GM21786 (cell line): ENCODE measurements at regions not wholly inside any gene's neighbourhood (a gene's known extent, or its start where the extent isn't known, plus 50 kb on each side); places are given as distances from the start of the nearest gene placed in this dataset.
"Not testable (repeated sequence)": the region's sequence is repeated elsewhere in the genome, so short reads cannot be mapped to it uniquely, and the experiment has no call there.

Source experiments
- ATAC-seq: cut with Tn5 transposase; IDR thresholded peaks from one replicate; pipeline ENCODE4 v1.9.1; 2021; ENCODE audit not compliant: unreplicated experiment

DNA sequence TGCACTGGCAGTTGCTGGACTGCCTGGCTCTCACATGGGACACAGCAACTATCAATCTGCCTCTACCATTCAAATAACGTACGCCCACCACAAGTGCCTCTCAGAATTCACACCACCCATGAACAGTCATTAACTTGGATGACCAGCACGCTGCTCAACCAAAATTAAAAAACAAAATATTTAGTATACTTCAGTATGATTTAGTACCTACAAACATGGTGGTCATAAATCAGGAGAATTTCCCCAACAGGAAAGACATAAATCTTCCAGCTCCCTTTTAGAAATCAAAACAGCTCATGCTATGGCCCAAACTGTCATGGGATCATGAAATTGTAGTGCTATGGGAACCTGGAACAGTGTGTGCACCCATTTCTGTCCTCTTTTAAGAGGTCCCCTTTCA, 317.4 kb upstream of the ETAA1 start:
- no peak for ATAC-seq

- no peak for ATAC-seq
These were observed 314.3 kb upstream of the ETAA1 start for GRCh38 chr2:67082813-67083212.

DNA sequence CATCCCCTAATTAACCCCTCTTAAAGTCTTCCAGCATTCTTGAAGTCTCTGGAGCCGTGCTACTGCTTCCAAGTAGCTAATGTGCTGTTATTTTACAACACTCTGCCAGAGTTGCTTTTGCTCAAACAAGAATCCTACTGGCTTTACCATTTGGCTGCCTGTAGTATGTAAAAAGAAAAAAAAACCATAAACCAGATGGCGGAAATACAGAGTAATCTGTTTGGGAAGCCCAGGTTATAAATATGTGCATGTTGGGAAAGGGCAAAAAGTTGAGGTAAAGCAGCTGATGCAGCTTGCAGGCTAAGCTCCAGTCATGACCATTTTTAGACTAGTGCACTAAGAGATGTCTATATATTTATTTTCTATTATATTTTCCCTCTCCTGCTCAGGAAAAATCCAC, 313.2 kb upstream of the ETAA1 start:
- ATAC-seq, result no peak

DNA sequence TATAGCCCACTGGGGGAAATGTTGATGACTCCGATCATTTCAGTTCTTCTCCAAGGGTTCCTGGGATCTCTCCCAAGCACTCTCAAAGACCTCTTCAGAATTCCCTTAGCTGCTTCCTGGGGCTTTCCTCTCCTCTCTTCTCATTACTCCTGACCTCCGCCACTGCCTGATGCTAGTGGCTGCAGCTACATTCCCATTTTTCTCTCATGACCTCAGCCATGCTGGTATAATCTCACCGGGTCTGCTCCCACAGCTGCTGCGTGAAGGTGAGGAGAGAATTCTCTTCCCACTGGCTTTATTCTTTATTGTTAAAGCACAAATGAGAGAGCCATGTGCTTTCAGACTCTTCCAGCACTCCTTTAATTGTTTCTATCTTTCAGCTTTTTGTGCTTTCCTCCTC, 312.0 kb upstream of the ETAA1 start:
- ATAC-seq, result no peak

GRCh38 chr2:67091681-67092080, 305.5 kb upstream of the ETAA1 start:
- ATAC-seq, result no peak

DNA sequence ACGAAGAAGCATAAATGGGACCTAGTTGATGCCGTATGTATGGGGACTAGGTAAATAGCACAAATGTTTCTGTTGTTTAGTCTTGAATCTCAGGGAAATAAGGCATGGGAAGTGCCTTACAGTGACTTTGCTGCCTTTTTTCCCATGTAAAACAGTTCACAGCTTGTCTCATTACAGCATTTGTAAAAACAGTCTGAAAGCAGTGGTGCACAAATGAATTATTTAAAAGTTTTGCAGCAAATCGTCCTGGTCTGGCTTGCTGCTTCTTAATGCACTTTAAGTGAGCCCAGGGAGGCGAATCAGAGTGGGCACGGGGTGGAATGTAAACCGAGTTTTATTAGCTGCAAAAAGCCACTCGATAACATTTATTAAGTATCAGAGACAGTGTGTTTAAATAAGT, 302.0 kb upstream of the ETAA1 start:
- no peak for ATAC-seq

- ATAC-seq, result no peak
These were observed 300.2 kb upstream of the ETAA1 start for GRCh38 chr2:67096886-67097285.

DNA sequence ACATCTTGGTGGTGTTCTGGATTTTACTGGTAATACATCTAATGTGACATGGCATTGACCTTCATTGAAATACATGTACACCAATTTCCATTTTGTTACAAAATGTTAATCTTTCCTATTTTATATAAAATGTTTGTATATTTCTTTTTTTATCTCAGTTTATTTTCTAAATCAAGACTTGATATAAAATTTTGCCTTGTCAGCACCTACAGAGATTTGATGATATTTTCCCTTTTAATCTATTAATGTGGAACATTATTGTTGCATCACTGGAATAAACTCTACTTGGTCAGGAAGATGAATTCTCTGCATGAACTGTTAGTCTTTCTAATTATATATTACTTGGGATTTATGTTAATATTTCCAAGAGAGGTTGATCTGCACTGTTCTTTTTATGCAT, 294.0 kb upstream of the ETAA1 start:
- no peak for ATAC-seq

GRCh38 chr2:67108231-67108630, 288.9 kb upstream of the ETAA1 start:
- ATAC-seq, result no peak

- no peak for ATAC-seq
These were observed 272.6 kb upstream of the ETAA1 start for GRCh38 chr2:67124531-67124930.

GRCh38 chr2:67130531-67131256, 266.4 kb upstream of the ETAA1 start:
- ATAC-seq, result no peak

- ATAC-seq, result no peak
These were observed 265.9 kb upstream of the ETAA1 start for GRCh38 chr2:67131257-67131609.

DNA sequence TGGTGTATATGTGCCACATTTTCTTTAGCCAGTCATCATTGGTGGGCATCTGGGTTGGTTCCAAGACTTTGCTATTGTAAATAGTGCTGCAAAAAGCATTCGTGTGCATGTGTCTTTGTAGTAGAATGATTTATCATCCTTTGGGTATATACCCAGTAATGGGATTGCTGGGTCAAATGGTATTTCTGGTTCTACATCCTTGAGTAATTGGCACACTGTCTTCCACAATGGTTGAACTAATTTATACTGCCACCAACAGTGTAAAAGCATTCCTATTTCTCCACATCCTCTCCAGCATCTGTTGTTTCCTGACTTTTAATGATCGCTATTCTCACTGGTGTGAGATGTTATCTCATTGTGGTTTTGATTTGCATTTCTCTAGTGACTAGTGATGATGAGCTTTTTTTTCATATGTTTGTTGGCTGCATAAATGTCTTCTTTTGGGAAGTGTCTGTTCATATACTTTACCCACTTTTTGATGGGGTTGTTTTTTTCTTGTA, 264.6 kb upstream of the ETAA1 start:
- ATAC-seq, result not testable (repeated sequence)

- no peak for ATAC-seq
These were observed 261.9 kb upstream of the ETAA1 start for GRCh38 chr2:67135208-67135607.

- no peak for ATAC-seq
These were observed 259.4 kb upstream of the ETAA1 start for GRCh38 chr2:67137699-67138098.

DNA sequence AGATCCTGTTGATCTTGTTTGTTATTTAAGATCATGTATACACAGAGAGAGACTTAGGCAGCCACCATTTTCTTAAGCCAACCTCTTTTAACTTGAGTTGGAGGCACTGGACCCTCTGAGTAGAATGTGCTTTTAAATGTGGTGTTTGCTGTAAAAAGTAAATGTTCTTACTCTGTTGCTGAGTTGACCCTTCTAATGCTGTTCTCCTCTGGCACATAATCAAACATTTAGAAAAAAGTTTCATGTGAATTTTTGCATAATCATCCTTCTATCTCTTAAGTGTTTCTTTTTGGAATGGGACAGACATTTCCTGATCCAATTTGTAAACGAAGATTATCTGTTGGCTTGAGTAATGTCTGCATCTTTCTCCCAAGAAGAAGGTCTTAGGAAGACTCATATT, 255.1 kb upstream of the ETAA1 start:
- ATAC-seq, result no peak

- ATAC-seq, result no peak
These were observed 254.4 kb upstream of the ETAA1 start for GRCh38 chr2:67142741-67143140.

GRCh38 chr2:67145851-67146250, 251.3 kb upstream of the ETAA1 start:
- no peak for ATAC-seq

- no peak for ATAC-seq
These were observed 240.3 kb upstream of the ETAA1 start for GRCh38 chr2:67156796-67157195.

GRCh38 chr2:67158718-67159117, 238.4 kb upstream of the ETAA1 start:
- ATAC-seq, result no peak

DNA sequence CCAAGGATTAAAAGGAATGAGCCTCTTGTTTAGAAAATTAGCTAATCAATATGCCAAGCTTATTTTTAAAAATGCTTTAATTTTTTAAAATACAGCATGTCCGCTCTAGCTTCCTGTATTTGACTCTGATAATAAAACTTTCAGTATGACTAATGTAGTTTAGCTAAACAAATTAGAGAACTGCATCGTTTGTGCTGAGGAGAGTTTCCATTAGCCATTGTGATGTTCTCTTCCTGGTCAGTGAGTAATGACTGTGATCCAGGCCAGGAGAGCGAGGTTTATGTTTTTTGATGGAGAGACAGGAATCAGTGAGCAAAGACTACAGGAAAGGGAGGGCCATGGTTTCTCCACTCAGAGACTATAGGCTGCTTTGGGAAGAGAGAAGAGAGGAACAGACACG, 237.2 kb upstream of the ETAA1 start:
- ATAC-seq, result peak; percentile 76

DNA sequence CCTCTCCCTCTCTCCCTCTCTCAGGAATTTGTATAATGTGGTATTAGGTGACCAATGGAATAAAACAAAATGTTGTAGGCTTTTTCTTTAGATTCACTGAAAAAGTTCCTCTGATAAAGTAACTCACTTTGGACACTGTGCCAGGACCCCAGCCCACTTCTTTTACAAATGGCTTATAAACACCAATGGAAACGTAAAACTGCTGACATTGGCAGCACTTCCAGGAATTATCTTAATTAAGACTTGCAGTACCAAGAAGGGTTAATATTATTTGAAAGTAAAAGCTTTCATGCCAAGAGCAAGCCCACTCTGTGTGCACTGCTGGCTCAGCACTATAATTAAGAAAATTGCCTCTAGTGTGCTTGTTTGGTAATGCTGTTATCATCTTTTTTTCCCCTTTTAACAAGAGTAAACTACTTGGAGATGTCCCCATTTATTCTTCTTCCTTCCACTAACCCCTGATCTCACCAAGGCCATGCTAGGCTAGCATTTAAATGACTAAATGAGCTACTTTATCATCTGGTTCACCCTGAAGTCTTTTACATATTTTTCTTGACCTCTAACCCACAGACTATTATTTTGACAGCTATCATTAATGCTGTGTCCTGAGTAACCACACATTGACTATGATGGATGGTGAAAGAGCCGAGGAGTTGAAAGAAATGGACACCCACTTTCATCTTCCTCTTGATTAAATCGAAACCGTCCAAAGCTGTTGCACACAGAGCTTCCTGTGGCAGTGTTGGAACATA, 232.2 kb upstream of the ETAA1 start:
- no peak for ATAC-seq
